OCI-LY3 (cell line): ENCODE measurements at regions not wholly inside any gene's neighbourhood (a gene's known extent, or its start where the extent isn't known, plus 50 kb on each side); places are given as distances from the start of the nearest gene placed in this dataset.

Experiments
- H2AFZ ChIP-seq: fragments of 200-600, 300-600 bp; shearing (Covaris generic); 2 replicates; pipeline ENCODE4 v1.6.0; 2014; ENCODE audit warnings: antibody characterized with exemption, low read depth, low read length
- H3K27ac ChIP-seq: fragments of 200-600, 300-600 bp; sonication (generic); 2 replicates; pipeline ENCODE4 v1.5.1; 2014; ENCODE audit warnings: mild to moderate bottlenecking, low read length, moderate library complexity, mixed read lengths
- H3K27me3 ChIP-seq: fragments of 200-600, 300-600 bp; sonication (generic); 2 replicates; pipeline ENCODE4 v1.6.1; 2014; ENCODE audit warnings: low read depth, low read length, mixed read lengths
- H3K36me3 ChIP-seq: fragments of 200-600, 300-600 bp; sonication (generic); replicated peaks from 2 replicates; pipeline ENCODE3; 2014; ENCODE audit warnings: low read depth, low read length, mixed read lengths
- H3K4me1 ChIP-seq: fragments of 300-600, 200-600 bp; sonication (generic); 2 replicates; pipeline ENCODE4 v1.6.1; 2014; ENCODE audit warnings: low read length, mixed read lengths
- H3K4me2 ChIP-seq: fragments of 200-600, 300-600 bp; sonication (generic); 2 replicates; pipeline ENCODE4 v1.6.1; 2014; ENCODE audit warnings: low read length, mixed read lengths
- H3K4me3 ChIP-seq: fragments of 300-600, 200-600 bp; sonication (generic); 2 replicates; pipeline ENCODE4 v1.5.1; 2014; ENCODE audit warnings: antibody characterized with exemption, mild to moderate bottlenecking, low read length, moderate library complexity
- H3K79me2 ChIP-seq: fragments of 300-600, 200-600 bp; shearing (Covaris generic); 2 replicates; pipeline ENCODE4 v1.6.1; 2014; ENCODE audit warnings: mild to moderate bottlenecking, low read length, mixed read lengths
- H3K9ac ChIP-seq: fragments of 300-600, 200-600 bp; shearing (Covaris generic); 2 replicates; pipeline ENCODE4 v1.6.0; 2014; ENCODE audit warnings: mild to moderate bottlenecking, low read length, moderate library complexity
- H3K9me3 ChIP-seq: fragments of 200-600, 300-600 bp; shearing (Covaris generic); 2 replicates; pipeline ENCODE4 v1.6.1; 2014; ENCODE audit warnings: low read length, mixed read lengths; ENCODE audit not compliant: insufficient read depth
- H4K20me1 ChIP-seq: fragments of 200-600, 300-600 bp; sonication (generic); 2 replicates; pipeline ENCODE4 v1.6.1; 2016; ENCODE audit warnings: low read length, mixed read lengths; ENCODE audit not compliant: insufficient read depth
- CTCF ChIP-seq: fragments of 200-600, 300-600 bp; sonication (generic); IDR thresholded peaks from 2 replicates; pipeline ENCODE4 v1.5.1; 2014; ENCODE audit warnings: antibody characterized with exemption, low read length, low read depth
- EZH2phosphoT487 ChIP-seq: fragments of 200-600 bp; shearing (Covaris generic); IDR thresholded peaks from 2 replicates; pipeline ENCODE4 v1.6.1; 2018; ENCODE audit warnings: antibody characterized with exemption, mixed run types, low read depth

GRCh38 chr5:87560528-87560927 lies 147.8 kb upstream of the CCNH start:
- no peaks in the 10 kb centered on the region for H4K20me1 ChIP-seq
- no peaks in the 10 kb centered on the region for H3K27me3 ChIP-seq
- H3K36me3 ChIP-seq: no peaks in the 10 kb centered on the region
- no peak overlapping the region for H3K4me2 ChIP-seq
- TF ChIP-seq EZH2phosphoT487 (no peak), CTCF (no peak)
- H3K9me3 ChIP-seq: no peaks in the 10 kb centered on the region
- no peak overlapping the region for H2AFZ ChIP-seq
- H3K9ac ChIP-seq: no peak overlapping the region
- no peak overlapping the region for H3K27ac ChIP-seq
- no peak overlapping the region for H3K4me3 ChIP-seq
- no peaks in the 10 kb centered on the region for H3K79me2 ChIP-seq
- no peaks in the 10 kb centered on the region for H3K4me1 ChIP-seq

DNA sequence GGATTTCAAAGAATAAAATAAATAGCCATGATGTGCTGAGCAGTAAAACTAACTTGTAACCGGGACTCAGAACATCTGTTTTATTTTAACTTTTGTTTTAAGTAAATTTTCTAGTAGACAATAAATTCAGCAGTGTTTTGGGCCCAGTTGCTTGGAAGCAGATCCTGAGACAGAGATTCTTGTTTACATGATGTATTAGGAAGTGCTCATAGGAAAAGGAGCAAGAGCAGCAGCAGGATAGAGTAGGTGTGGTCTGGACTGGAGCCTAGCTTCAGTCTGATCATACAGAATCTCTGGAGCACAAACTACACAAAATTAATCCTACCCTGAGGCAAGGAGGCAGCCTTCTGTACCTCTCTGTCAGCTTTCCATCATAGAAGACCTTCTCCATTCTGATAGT lies 139.2 kb upstream of the CCNH start:
- H3K27me3 ChIP-seq: no peaks in the 10 kb centered on the region
- H3K4me3 ChIP-seq: no peak overlapping the region
- no peaks in the 10 kb centered on the region for H4K20me1 ChIP-seq
- H3K36me3 ChIP-seq: no peaks in the 10 kb centered on the region
- TF ChIP-seq EZH2phosphoT487 (no peak), CTCF (no peak)
- H3K79me2 ChIP-seq: no peaks in the 10 kb centered on the region
- no peaks in the 10 kb centered on the region for H3K4me1 ChIP-seq
- H3K9me3 ChIP-seq: no peaks in the 10 kb centered on the region
- H2AFZ ChIP-seq: no peak overlapping the region
- H3K27ac ChIP-seq: no peak overlapping the region
- H3K4me2 ChIP-seq: no peak overlapping the region
- no peak overlapping the region for H3K9ac ChIP-seq

GRCh38 chr5:87541676-87542075 lies 128.9 kb upstream of the CCNH start:
- Histone ChIP-seq H3K4me3 (no peak overlapping the region), H3K4me2 (no peak overlapping the region), H3K27ac (no peak overlapping the region), H2AFZ (no peak overlapping the region), H3K79me2 (no peaks in the 10 kb centered on the region), H3K36me3 (no peaks in the 10 kb centered on the region), H3K27me3 (no peaks in the 10 kb centered on the region), H3K4me1 (no peaks in the 10 kb centered on the region), H3K9ac (no peak overlapping the region), H3K9me3 (no peaks in the 10 kb centered on the region), H4K20me1 (no peaks in the 10 kb centered on the region)
- TF ChIP-seq CTCF (no peak), EZH2phosphoT487 (no peak)

DNA sequence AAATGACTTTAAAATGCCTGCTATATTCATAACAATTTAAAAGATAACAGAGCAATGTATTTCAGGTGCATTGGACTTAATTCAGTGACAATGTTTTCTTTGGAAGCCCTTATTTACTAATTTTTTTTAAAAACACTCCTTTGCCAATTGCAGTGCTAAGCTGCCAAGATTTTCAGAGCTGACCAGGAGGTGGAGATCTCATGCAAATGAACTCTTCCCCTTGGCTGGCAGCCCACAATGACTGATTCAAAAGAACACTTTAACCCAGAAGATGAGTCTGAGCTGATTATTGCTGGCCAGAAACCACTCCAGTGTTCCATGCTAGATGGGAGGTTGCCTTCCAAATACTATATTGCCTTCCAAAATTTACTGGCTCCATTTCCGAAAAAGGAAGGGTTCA lies 128.3 kb upstream of the CCNH start:
- no peak overlapping the region for H3K4me2 ChIP-seq

More for the DNA sequence above, 128.3 kb upstream of the CCNH start:
- H3K9ac ChIP-seq: no peak overlapping the region
- H3K9me3 ChIP-seq: no peaks in the 10 kb centered on the region
- H3K27ac ChIP-seq: no peak overlapping the region
- TF ChIP-seq EZH2phosphoT487: no peak
- no peak for TF ChIP-seq CTCF
- no peaks in the 10 kb centered on the region for H4K20me1 ChIP-seq
- H3K79me2 ChIP-seq: no peaks in the 10 kb centered on the region
- H3K36me3 ChIP-seq: no peaks in the 10 kb centered on the region
- no peak overlapping the region for H3K4me3 ChIP-seq
- no peaks in the 10 kb centered on the region for H3K4me1 ChIP-seq
- H3K27me3 ChIP-seq: no peaks in the 10 kb centered on the region
- H2AFZ ChIP-seq: no peak overlapping the region
